ENCODE measurements at regions not wholly inside any gene's neighbourhood (a gene's known extent, or its start where the extent isn't known, plus 50 kb on each side); places are given as distances from the start of the nearest gene placed in this dataset.
"Not testable (repeated sequence)": the region's sequence is repeated elsewhere in the genome, so short reads cannot be mapped to it uniquely, and the experiment has no call there.

GRCh38 chr5:117143406-117143805, 568.8 kb upstream of the SEMA6A start:
- ATAC-seq (no peak), DNase-seq (no peak)

- ATAC-seq, result no peak
- no peak for DNase-seq
Measured at GRCh38 chr5:117138523-117138922, 563.9 kb upstream of the SEMA6A start.

- ATAC-seq (no peak), DNase-seq (no peak)
Measured at GRCh38 chr5:117135851-117136250, 561.2 kb upstream of the SEMA6A start.

GRCh38 chr5:117133198-117133597, 558.6 kb upstream of the SEMA6A start:
- DNase-seq (no peak), ATAC-seq (no peak)

- no peak for ATAC-seq
- no peak for DNase-seq
Measured at GRCh38 chr5:117131876-117132275, 557.3 kb upstream of the SEMA6A start.

GRCh38 chr5:117131048-117131679, 556.5 kb upstream of the SEMA6A start:
- ATAC-seq (no peak), DNase-seq (no peak)

GRCh38 chr5:117118499-117118898, 543.9 kb upstream of the SEMA6A start:
- ATAC-seq, result no peak
- no peak for DNase-seq

GRCh38 chr5:117117314-117117713, 542.7 kb upstream of the SEMA6A start:
- not testable (repeated sequence) for ATAC-seq, DNase-seq

GRCh38 chr5:117110548-117110947, 535.9 kb upstream of the SEMA6A start:
- ATAC-seq (no peak), DNase-seq (no peak)

- DNase-seq (no peak), ATAC-seq (no peak)
Measured at GRCh38 chr5:117107859-117108258, 533.2 kb upstream of the SEMA6A start.

- DNase-seq (no peak), ATAC-seq (no peak)
Measured at GRCh38 chr5:117103703-117104102, 529.1 kb upstream of the SEMA6A start.

GRCh38 chr5:117102591-117102990, 528.0 kb upstream of the SEMA6A start:
- no peak for ATAC-seq
- no peak for DNase-seq

- DNase-seq (no peak), ATAC-seq (no peak)
Measured at GRCh38 chr5:117100176-117100575, 525.6 kb upstream of the SEMA6A start.

GRCh38 chr5:117098094-117098493, 523.5 kb upstream of the SEMA6A start:
- no peak for ATAC-seq
- no peak for DNase-seq

GRCh38 chr5:117095346-117096332, 521.0 kb upstream of the SEMA6A start:
- ATAC-seq (no peak), DNase-seq (no peak)

- ATAC-seq (no peak), DNase-seq (no peak)
Measured at GRCh38 chr5:117094114-117094815, 519.6 kb upstream of the SEMA6A start.

GRCh38 chr5:117093653-117094052, 519.0 kb upstream of the SEMA6A start:
- ATAC-seq, result no peak
- no peak for DNase-seq

- DNase-seq (no peak), ATAC-seq (no peak)
Measured at GRCh38 chr5:117089001-117089400, 514.4 kb upstream of the SEMA6A start.

GRCh38 chr5:117088176-117088575, 513.6 kb upstream of the SEMA6A start:
- ATAC-seq, result no peak

GRCh38 chr5:117084067-117084466, 509.4 kb upstream of the SEMA6A start:
- ATAC-seq (no peak), DNase-seq (no peak)

More at GRCh38 chr5:117088176-117088575, 513.6 kb upstream of the SEMA6A start:
- DNase-seq, result no peak

- DNase-seq, result no peak
- ATAC-seq, result no peak
Measured at GRCh38 chr5:117082977-117083376, 508.4 kb upstream of the SEMA6A start.

GRCh38 chr5:117077142-117077541, 502.5 kb upstream of the SEMA6A start:
- no peak for DNase-seq
- no peak for ATAC-seq

GRCh38 chr5:117072439-117072838, 497.8 kb upstream of the SEMA6A start:
- ATAC-seq (no peak), DNase-seq (no peak)

All from stimulated activated naive CD8-positive, alpha-beta T cell treated with anti-CD3 and anti-CD28 coated beads, Interleukin-15, Interleukin-2, amounts not matched to agents 100 U/mL and 50 U/mL, for 24 hours (primary cell).